GM12891 (cell line): ENCODE measurements at regions not wholly inside any gene's neighbourhood (a gene's known extent, or its start where the extent isn't known, plus 50 kb on each side); places are given as distances from the start of the nearest gene placed in this dataset.

Experiments
- PAX5 ChIP-seq: IDR thresholded peaks from 2 replicates; pipeline ENCODE4 v1.6.1; 2011; ENCODE audit warnings: low read length, moderate library complexity, mild to moderate bottlenecking; ENCODE audit not compliant: insufficient read depth, severe bottlenecking
- TAF1 ChIP-seq: IDR thresholded peaks from 2 replicates; pipeline ENCODE4 v1.6.1; 2011; ENCODE audit warnings: low read depth, low read length, control low read depth

GRCh38 chr5:54403121-54403520 is 52.4 kb upstream of the HSPB3 start:
- TF ChIP-seq PAX5 (no peak), TAF1 (no peak)
